ENCODE measurements at regions not wholly inside any gene's neighbourhood (a gene's known extent, or its start where the extent isn't known, plus 50 kb on each side); places are given as distances from the start of the nearest gene placed in this dataset.

DNA sequence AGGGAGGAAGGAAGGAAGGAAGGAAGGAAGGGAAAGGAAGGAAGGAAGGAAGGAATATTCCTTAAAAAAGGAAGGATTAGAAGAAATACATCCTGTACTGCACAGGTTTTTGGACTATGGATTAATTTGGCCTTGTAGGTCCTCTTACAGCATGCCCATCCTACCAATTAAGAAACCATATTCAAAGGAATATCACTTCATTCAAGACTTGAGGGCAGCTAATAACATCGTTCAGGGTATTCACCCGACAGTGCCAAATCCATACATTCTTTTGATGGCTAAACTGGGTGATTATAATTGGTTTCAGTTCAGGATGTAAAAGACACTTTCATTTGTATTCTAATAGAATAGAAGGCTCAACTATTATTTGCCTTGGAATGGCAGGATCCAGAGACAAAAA is 410.3 kb downstream of the PLOD2 start:
- no peak for TF ChIP-seq EZH2 (IDR thresholded peaks at IDR 0.05; ENCODE audit: low read length)
- TF ChIP-seq, protein P1, sequence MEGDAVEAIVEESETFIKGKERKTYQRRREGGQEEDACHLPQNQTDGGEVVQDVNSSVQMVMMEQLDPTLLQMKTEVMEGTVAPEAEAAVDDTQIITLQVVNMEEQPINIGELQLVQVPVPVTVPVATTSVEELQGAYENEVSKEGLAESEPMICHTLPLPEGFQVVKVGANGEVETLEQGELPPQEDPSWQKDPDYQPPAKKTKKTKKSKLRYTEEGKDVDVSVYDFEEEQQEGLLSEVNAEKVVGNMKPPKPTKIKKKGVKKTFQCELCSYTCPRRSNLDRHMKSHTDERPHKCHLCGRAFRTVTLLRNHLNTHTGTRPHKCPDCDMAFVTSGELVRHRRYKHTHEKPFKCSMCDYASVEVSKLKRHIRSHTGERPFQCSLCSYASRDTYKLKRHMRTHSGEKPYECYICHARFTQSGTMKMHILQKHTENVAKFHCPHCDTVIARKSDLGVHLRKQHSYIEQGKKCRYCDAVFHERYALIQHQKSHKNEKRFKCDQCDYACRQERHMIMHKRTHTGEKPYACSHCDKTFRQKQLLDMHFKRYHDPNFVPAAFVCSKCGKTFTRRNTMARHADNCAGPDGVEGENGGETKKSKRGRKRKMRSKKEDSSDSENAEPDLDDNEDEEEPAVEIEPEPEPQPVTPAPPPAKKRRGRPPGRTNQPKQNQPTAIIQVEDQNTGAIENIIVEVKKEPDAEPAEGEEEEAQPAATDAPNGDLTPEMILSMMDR (optimal IDR thresholded peaks at IDR 0.05 in 1 of 3, IDR thresholded peaks at IDR 0.05 in 1 of 3, conservative IDR thresholded peaks at IDR 0.05 in 1 of 3; ENCODE audit: extremely low read depth in 1 of 3, insufficient read depth in 2 of 3, low read length in 3 of 3): no peak
- Histone ChIP-seq H3K36me3 (ENCODE audit: control insufficient read depth in 2 of 2, extremely low read depth in 1 of 2, insufficient read depth in 2 of 2, low read length in 2 of 2) (no peaks in the 10 kb centered on the region), H2AFZ (ENCODE audit: control insufficient read depth, low read length) (no peak overlapping the region), H3K4me2 (ENCODE audit: control insufficient read depth, extremely low read depth, insufficient read depth, low read depth, low read length) (no peak overlapping the region), H3K9ac (ENCODE audit: control insufficient read depth, extremely low read depth, insufficient read depth, low read length) (no peak overlapping the region), H3K4me1 (ENCODE audit: control insufficient read depth, extremely low read depth, insufficient read depth, low read length) (no peaks in the 10 kb centered on the region), H3K27me3 (ENCODE audit: control insufficient read depth, extremely low read depth, insufficient read depth, low read length) (no peaks in the 10 kb centered on the region), H3K9me3 (ENCODE audit: control insufficient read depth, low read depth, low read length) (no peaks in the 10 kb centered on the region), H3K9me1 (ENCODE audit: control insufficient read depth, extremely low read depth, insufficient read depth, low read length) (no peaks in the 10 kb centered on the region), H3K79me2 (ENCODE audit: control insufficient read depth, insufficient read depth, low read length) (no peaks in the 10 kb centered on the region), H3K27ac (ENCODE audit: control insufficient read depth, insufficient read depth, low read length) (no peak overlapping the region), H3K4me3 (ENCODE audit: control insufficient read depth in 2 of 3, extremely low read depth in 1 of 3, insufficient read depth in 2 of 3, low read depth in 1 of 3, low read length in 3 of 3) (no peak overlapping the region), H4K20me1 (ENCODE audit: control insufficient read depth, extremely low read depth, insufficient read depth, low read length) (no peaks in the 10 kb centered on the region)
- no peak for FAIRE-seq
- no peak for DNase-seq (ENCODE audit: low read depth, low spot score)
- dilution Hi-C loops (cut with MboI; ENCODE audit: extremely low pct_ligation_motif_present, low sequenced_read_pairs): no loop called here

DNA sequence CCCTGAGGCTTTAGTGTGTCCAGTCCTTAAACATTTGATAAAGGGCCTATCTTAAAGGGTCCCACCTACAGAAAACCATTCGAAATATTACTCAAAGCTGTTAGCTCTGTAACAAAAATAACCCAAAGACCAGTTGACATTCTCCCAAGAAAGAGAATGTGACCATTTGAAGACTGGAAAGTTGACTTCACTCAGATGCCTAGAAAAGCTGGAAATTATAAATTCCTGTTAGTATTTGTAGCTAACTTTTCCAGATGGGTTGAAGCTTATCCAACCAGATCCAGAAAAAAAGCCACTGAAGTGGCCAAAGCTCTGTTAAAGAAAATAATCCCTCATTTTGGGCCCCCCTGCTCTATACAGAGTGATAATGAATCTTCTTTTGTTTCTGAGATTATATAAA is 408.4 kb downstream of the PLOD2 start:
- H3K9ac ChIP-seq (ENCODE audit: control insufficient read depth, extremely low read depth, insufficient read depth, low read length): no peak overlapping the region
- no peak for FAIRE-seq
- H3K4me3 ChIP-seq (ENCODE audit: control insufficient read depth in 2 of 3, extremely low read depth in 1 of 3, insufficient read depth in 2 of 3, low read depth in 1 of 3, low read length in 3 of 3): no peak overlapping the region
- H3K4me1 ChIP-seq (ENCODE audit: control insufficient read depth, extremely low read depth, insufficient read depth, low read length): no peaks in the 10 kb centered on the region
- TF ChIP-seq, protein P1 (optimal IDR thresholded peaks at IDR 0.05 in 1 of 3, IDR thresholded peaks at IDR 0.05 in 1 of 3, conservative IDR thresholded peaks at IDR 0.05 in 1 of 3; ENCODE audit: extremely low read depth in 1 of 3, insufficient read depth in 2 of 3, low read length in 3 of 3): no peak
- TF ChIP-seq EZH2 (IDR thresholded peaks at IDR 0.05; ENCODE audit: low read length): no peak
- no peak overlapping the region for H3K4me2 ChIP-seq (ENCODE audit: control insufficient read depth, extremely low read depth, insufficient read depth, low read depth, low read length)
- H3K79me2 ChIP-seq (ENCODE audit: control insufficient read depth, insufficient read depth, low read length): no peaks in the 10 kb centered on the region
- DNase-seq (ENCODE audit: low read depth, low spot score): no peak
- H3K27ac ChIP-seq (ENCODE audit: control insufficient read depth, insufficient read depth, low read length): no peak overlapping the region
- no peaks in the 10 kb centered on the region for H3K27me3 ChIP-seq (ENCODE audit: control insufficient read depth, extremely low read depth, insufficient read depth, low read length)
- H2AFZ ChIP-seq (ENCODE audit: control insufficient read depth, low read length): no peak overlapping the region
- no peaks in the 10 kb centered on the region for H4K20me1 ChIP-seq (ENCODE audit: control insufficient read depth, extremely low read depth, insufficient read depth, low read length)
- dilution Hi-C loops (cut with MboI; ENCODE audit: extremely low pct_ligation_motif_present, low sequenced_read_pairs): no loop called here
- no peaks in the 10 kb centered on the region for H3K9me3 ChIP-seq (ENCODE audit: control insufficient read depth, low read depth, low read length)
- no peaks in the 10 kb centered on the region for H3K36me3 ChIP-seq (ENCODE audit: control insufficient read depth in 2 of 2, extremely low read depth in 1 of 2, insufficient read depth in 2 of 2, low read length in 2 of 2)
- no peaks in the 10 kb centered on the region for H3K9me1 ChIP-seq (ENCODE audit: control insufficient read depth, extremely low read depth, insufficient read depth, low read length)
